Stimulated activated CD4-positive, alpha-beta T cell treated with anti-CD3 and anti-CD28 coated beads, TNF-alpha, amount 100 ng/mL, for 24 hours (primary cell): ENCODE measurements at regions not wholly inside any gene's neighbourhood (a gene's known extent, or its start where the extent isn't known, plus 50 kb on each side); places are given as distances from the start of the nearest gene placed in this dataset.

Source experiments
- DNase-seq, 3 experiments: peaks; one replicate each; pipeline ENCODE4 v3.0.0-alpha.2; 2020; ENCODE audit warnings: low read depth in 3 of 3

DNA sequence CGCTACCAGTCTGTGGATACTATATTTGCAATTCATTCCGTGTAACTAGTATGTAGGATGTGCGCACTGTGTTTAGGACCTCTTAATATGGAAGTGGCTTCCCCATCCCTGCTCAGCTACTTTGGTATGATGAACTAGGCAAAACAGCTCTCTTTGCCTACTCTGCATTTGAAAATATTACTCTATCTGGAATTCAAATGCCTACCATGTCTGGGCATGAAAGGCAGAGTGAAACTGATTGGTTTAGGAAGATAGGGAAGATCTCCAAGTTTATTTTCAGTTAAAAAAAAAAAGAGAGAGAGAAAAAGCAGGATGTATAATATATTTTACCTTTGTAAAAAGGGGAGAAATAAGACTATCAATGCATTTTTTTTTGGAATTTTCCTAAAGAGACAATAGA lies 74.1 kb upstream of the ELL2 start:
- DNase-seq, result no peak

DNA sequence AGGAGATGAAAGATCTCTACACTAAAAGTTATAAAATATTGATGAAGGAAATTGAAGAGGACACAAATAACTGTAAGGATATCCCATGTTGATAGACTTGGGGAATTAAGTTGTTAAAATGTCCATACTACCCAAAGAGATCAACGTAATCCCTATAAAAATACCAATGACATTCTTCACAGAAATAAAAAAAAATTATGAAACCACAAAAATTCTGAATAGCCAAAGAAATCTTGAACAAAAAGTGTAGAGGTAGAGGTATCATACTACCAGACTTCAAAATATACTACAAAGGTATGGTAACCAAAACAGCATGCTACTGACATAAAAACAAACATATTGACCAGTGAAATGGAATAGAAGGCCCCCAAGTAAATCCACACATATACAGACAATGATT lies 71.5 kb upstream of the ELL2 start:
- no peak for DNase-seq

DNA sequence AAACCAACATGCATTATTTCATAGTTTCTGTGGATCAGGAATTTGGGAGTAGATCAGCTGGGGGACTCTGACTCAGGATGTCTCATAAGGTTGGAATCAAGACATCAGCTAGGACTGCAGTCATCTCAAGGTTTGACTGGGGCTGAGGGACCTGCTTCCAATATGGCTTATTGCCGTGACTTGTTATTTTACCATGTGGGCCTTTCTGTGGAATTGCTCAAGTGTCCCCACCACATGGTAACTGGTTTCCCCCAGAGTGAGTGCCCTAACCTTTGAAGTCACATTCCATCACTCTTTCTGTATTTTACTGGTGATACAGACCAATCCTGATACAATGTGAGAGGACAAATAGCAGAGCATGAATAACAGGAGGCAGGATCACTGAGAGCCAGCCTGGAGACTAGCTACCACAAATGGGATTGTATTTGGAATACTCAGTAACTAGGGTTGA lies 70.2 kb upstream of the ELL2 start:
- no peak for DNase-seq

DNA sequence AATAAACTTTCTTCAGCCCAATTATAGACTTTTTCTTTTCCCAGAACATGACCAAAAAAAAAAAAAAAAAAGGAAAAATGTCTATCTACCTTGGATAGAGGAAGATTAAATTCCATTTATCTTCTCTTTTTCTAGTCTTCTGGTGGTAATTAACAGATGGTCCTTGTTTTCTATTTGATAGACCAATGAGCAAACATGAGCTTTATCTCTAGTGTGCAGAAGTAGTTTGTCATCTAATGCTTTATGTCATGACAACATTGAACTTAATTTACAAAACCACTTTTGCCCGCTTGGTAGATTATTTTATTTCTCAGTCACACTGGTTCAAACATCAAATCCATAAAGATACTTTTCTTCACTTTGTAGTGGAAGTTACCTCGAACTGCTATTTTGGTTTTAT lies 69.5 kb upstream of the ELL2 start:
- no peak for DNase-seq

DNA sequence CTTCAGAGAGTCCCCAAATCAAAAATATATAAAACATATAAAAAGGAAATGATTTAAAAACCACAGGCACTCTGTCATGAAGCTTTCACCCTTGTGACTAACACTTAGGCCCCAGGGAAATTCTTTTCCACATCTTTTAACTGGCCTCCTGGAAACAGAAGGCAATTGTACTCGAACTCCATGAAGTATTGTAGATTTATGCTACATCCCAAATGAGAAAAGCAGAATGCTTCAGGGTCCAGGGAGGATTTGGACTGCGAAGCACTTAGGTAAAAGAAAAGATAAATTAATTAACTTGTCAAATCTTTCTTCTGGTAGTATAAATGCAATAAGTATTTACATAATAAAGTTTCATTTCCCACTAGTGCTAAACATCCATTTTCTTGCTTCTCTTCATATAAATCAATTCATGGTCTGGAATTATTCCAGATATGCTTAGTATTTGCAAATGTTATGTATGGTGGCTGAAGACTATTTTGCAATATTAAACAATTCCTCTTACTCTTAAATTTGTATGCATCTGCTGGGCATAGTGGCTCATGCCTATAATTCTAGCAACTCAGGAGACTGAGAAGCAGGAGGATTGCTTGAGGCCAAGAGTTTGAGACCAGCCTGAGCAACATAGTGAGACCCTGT lies 64.9 kb upstream of the ELL2 start:
- DNase-seq, result no peak

DNA sequence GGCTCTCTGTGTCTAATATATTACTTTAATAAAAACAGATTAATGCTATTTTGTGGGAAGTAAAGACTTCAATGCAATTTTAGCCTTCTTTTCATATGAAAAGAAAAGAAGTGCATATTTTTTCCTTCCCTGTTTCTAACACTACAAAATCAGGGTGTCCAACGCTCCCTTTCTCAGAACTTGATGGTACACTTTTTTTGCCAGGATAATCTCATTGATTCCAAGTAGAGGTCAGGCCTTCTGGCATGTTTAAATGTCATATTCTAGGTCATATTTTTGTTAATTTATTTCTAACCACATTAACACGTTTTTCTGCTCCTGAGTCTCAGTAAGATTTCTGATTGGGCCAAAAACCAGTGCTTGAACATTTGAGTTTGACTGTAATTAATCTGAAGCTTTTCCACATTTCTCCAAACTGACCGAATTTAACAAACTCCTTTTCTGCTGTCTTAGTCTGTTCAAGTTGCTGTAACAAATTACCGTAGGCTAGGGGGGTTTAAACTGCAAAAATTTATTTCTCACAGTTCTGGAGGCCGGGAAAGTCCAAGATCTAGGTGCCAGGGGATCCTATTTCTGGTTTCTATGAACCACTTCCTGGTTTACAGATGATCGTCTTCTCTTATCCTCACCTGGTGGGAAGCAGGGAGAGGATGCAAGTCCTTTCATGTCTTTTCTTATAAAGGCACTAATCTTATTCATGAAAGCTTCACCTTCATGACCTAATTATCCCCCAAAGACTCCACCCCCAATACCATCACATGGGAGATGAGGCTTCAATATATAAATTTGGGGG lies 63.2 kb upstream of the ELL2 start:
- DNase-seq, result no peak

DNA sequence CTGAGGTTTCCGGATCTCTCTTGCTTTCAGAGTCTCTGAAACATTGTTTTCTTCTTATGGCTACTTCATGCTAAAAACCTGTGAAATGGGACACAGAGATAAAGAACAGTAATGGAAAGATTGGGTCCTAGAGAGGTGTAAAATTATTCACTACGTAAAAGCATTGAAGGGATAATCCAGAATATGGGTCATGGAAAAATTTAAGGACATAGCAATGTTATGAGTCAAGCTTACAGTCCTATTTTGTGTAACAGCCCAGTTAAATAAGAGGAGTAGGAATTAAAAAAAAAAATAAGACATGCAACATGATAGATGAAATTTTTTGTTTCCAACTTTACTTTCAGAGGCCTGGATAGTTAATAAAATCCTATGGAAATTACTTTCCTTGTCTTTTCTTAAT lies 61.9 kb upstream of the ELL2 start:
- DNase-seq, result no peak

DNA sequence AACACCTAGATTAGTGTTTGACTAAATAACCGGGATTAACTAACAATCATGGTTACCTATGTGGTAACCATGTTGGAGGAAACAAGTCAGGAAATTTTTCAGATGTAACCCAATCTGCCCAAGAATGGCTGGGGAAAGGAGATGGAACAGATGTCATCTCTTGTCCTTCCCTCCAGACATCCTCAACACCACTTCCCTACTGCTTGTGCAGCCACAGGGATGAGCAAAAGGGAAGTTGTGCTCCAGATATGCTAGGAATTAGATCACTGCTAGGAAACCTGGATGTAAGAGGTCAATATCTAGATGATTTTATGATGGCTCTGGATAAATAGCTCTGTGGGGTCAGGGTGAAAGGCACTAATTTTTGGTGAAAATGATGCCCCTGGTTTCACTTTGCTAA lies 61.3 kb upstream of the ELL2 start:
- no peak for DNase-seq

DNA sequence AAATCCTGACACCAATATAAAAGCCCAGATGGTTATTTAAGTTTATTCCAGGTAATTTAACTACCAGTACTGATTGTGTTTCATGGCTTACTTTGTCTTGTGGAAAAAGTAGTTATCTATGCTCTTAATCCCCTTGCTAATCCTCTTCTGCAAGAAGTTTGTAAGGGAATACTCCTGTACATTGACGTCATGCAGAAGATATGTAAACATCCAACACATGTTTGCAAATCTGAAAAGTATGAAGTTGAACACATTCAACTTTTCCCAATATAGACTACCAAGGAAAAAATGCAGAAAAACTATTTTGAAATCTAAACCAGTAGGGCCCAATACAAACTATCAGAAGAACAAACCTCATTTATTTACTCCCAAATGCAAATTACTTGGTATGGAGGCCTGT lies 56.3 kb upstream of the ELL2 start:
- DNase-seq, result no peak

DNA sequence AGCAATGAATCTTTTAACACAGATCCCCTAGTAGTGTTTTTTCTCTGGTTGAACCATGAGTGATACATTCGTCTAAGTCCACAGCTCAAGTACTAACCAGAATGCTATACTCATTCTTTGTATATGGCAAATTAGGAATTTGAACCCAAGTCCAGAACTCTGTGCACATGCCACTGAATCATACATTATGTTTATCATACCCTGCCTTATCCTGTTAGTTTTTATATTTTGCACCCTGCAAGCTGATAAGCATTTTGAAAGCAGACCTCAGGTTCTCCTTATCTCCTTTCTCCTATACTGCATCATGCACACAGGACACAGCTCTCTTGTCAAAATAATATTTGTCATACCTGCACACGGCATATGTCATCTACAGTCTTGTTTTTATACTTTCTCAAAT lies 54.6 kb upstream of the ELL2 start:
- DNase-seq, result no peak

DNA sequence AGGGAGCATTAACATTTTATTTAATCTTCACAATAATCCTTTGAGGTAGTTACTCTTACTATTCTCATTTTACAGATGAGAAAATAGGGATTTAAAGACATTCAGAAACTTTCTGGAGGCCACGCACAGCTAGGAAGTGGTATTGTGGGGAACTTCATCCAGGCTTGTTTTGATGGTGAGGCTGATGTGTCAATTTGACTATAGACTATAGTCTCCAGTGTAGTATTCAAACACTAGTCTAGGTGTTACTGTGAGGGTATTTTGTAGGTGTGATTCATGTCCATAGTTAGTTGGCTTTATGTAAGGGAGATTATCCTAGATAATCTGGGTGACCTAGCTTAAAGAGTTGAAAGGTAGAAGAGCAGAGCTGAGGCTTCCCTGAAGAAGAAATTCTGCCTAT lies 54.1 kb upstream of the ELL2 start:
- no peak for DNase-seq

DNA sequence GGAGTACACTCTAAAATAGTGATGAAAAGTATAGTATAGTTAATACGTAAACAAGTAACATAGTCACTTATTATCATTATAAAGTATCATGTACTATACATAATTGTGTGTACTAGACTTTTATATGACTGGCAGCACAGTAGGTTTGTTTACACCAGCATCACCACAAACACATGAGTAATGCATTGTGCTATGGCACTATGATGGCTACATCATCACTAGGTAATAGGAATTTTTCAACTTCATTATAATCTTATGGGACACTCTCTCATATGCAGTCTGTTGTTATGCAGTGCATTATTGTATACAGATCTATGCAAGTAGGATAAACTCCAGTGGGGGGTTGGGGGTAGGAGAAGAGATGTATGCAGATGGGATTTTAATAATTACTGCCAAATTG lies 52.7 kb upstream of the ELL2 start:
- DNase-seq, result no peak

DNA sequence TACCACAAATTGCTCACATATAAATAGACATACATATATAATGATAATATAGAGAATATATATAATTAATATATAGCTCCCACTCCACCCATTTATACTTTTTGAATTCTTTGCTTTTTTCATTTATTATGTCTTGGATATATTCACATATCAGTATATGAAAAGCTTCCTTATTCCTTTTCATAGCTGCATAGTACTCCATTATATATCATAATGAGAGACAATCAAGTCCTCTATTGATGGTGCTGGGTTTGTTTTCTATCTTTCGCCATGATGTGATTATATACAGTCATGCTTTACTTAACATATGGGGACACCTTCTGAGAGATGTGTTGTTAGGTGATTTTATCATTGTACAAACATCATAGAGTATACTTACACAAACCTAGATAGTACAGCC lies 51.6 kb upstream of the ELL2 start:
- DNase-seq, result no peak

DNA sequence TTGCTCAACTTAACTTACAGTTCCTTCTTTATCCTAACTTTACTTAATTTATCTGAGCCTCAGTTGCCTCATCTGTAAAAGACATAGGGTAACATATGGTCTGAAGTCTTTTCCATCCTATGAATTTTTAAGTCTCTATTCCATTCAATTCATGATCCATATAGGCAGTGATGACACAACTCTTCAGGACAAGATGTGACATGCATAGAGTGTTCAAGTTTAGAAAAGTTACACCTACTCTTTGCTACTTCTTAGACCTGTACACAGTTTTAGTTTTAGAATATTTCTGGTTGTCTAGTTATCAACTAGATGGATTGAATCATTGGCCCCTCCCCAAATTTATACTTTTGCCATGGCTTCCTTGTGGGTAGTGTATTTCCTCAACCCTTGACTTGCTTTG lies 50.7 kb upstream of the ELL2 start:
- no peak for DNase-seq
